GM18520 (cell line): ENCODE measurements at regions not wholly inside any gene's neighbourhood (a gene's known extent, or its start where the extent isn't known, plus 50 kb on each side); places are given as distances from the start of the nearest gene placed in this dataset.

Source experiments
- ATAC-seq: cut with Tn5 transposase; IDR thresholded peaks from one replicate; pipeline ENCODE4 v1.9.1; 2021; ENCODE audit not compliant: unreplicated experiment

GRCh38 chr4:24070117-24070516 is 180.3 kb upstream of the PPARGC1A start:
- no peak for ATAC-seq

GRCh38 chr4:24067367-24068193 is 177.7 kb upstream of the PPARGC1A start:
- no peak for ATAC-seq

DNA sequence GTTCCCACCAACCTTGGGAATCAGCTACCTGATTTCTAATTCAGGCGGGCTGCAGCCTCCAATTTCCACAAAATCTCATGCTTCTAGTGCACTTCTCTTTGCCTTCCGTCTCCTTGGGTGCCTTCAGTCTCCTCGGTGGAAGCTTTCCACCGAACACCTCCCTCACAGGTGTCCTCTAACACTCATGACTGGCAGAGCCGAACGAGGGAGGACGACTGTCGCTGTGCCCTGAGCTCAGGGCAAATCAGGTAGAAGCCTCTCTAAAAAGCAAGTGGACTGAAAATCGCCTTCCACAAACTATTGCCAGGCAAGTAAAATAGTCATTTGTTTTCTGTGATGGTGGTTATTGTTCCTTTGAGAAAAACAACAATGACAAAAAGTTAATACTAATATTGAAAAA is 176.1 kb upstream of the PPARGC1A start:
- ATAC-seq = no peak

DNA sequence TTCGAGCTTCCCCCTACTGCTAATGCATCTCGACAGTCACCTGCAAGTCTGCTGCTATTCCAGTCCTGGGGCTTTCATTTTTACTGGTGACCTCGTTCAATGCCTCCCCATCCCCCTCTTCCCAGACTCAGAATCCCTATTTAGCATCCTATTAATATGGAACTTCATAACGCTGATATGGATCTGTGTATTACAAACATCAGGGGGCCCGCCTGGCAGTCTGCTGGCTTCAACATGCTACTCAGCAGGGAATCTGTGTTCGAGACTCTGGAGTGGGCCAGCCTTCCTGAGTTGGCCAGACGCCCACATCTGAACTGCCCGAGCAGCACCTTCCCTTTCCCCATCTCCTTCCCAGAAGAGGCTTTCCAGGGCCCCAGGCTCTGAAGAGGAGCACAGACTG is 173.9 kb upstream of the PPARGC1A start:
- ATAC-seq = no peak

- no peak for ATAC-seq
Measured at GRCh38 chr4:24060932-24061331, 171.1 kb upstream of the PPARGC1A start.

- no peak for ATAC-seq
Measured at GRCh38 chr4:24059839-24060238, 170.0 kb upstream of the PPARGC1A start.

- ATAC-seq = no peak
Measured at GRCh38 chr4:24057915-24058559, 168.2 kb upstream of the PPARGC1A start.

DNA sequence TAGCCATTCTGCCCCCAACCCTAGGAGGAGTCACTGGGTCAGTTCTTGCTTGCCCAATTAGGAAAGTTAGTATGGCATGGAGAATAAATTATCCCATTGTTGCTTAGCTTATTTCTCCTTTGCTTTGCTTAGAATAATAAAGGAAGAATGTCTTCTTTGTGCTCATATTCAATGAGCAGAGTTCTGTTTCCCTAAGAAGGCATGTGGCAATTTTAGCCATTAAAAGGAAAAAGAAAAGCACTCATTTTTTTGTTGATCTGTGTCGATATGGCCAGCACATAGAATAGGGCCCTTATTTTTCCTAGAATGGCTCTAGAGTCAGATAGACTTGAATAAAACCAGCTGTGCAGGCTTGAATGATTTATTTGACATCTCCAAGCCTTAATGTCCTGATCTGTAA is 166.4 kb upstream of the PPARGC1A start:
- ATAC-seq = no peak

- no peak for ATAC-seq
Measured at GRCh38 chr4:24055623-24056022, 165.8 kb upstream of the PPARGC1A start.

GRCh38 chr4:24054910-24055309 is 165.1 kb upstream of the PPARGC1A start:
- no peak for ATAC-seq

DNA sequence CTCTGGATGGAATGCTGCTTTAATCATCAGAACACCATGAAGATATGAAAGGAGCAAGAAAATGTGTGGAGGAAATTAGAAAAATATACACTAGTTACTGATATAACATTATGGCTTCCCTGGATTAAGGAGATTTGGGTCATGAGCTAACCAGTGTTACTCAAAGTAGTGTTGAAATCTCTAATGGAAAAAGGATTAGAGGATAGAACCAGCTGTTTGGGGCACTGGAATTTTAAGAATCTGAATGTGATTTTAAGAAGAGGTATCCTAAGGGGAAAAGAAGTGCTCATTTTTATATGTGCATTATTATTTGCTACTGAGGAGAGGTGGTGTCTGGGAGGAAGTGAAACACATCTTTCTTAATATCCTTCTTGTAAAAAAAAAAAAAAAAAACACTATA is 164.1 kb upstream of the PPARGC1A start:
- ATAC-seq = no peak

GRCh38 chr4:24044610-24045589 is 155.1 kb upstream of the PPARGC1A start:
- ATAC-seq = no peak

GRCh38 chr4:24042094-24042493 is 152.2 kb upstream of the PPARGC1A start:
- ATAC-seq = no peak

DNA sequence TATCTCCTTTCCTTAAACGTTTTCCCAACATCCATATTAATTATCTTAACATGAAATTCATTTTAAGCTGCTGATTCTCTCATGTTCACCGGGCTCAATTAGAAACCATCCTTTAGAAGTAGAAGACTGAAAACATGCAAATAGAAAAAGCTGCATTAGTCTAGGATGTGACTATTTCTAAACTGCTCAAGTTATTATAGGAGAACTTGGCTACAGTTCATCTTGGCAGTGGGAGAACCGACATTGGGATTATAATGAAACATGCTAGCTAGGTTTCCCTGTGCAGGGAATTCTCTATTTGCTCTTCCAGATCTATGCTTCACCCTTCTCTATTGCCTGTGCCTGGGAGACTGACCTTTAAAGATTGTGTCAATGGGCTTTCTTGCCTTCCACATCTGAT is 151.0 kb upstream of the PPARGC1A start:
- ATAC-seq = no peak

DNA sequence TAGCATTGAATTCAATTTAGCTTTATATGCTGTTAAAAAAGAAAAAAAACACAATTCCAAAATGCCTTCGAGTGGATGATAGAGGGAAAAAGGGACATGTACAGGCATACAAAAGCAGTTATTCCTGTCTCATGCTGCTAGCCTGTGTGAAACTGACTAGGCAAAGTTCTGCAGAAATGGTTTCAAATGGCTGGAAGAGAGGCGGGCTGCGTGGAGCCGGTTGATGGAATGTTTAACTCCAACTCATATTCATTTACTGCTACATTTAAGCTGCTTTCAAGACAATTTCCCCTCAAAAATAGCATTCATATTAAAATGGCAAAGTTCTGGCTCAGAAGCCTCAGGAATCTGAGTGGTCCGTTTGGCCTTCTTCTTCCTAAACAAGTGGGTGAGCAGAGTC is 143.8 kb upstream of the PPARGC1A start:
- no peak for ATAC-seq

GRCh38 chr4:24032371-24032989 is 142.6 kb upstream of the PPARGC1A start:
- ATAC-seq = no peak

DNA sequence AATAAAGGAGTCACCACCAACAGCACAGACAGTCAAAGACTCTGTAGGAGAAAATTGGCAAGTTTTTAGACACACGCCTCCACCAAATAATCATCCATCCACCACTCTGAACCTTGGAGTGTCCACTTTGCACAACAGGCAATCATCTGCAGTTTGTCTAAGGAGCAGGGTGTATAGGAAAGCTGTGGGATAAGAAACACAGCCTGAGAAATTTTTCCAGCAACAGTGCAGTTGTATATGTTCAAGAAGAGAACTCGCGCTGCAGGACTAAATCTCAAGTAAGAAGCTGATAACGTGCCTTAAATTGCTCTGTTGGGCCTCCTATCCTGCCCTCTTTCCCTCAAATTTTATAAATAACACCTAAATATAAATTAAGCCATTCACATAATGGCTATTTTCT is 136.7 kb upstream of the PPARGC1A start:
- no peak for ATAC-seq

DNA sequence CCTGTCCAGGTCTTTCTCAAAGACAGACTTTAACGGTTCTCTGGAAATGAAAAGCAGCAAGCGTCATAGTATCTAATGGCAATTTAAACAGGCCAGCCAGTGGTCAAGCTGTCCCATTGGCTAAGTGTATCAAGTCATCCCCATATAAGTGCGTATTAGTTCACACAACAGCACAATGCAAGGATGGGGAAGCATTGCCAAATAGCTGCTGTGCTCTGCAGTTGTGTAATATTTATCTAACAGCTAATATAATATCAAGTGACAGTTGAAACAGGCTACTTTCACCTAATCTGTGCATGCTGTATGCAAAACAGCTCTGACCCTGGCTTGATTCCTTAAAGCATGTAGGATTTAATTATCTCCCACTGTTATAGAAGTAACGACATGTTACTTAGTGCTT is 134.8 kb upstream of the PPARGC1A start:
- ATAC-seq = no peak

DNA sequence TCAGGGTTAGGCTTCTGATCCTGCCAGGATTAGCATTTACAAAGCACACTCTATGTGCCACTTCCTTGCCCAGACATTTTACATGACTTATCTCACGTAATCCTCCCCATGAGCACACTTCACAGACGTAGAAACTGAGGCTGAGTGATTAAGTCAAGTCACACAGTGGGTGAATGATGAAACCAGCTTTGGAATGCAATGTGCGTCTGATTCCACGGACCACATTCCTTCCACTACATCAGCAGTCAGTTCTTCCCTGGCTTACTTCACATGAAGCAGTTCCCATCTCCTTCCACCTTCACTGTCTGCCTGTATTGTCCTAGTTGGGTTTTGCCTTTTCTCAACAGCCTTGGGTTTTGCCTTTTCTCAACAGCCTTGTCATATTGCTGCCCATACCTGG is 134.3 kb upstream of the PPARGC1A start:
- no peak for ATAC-seq

- no peak for ATAC-seq
Measured at GRCh38 chr4:24015782-24016181, 125.9 kb upstream of the PPARGC1A start.
